HepG2 (cell line): ENCODE measurements at regions not wholly inside any gene's neighbourhood (a gene's known extent, or its start where the extent isn't known, plus 50 kb on each side); places are given as distances from the start of the nearest gene placed in this dataset.

Experiments used
- CBX5 ChIP-seq: sonication (generic); formaldehyde crosslinking; IDR thresholded peaks from 2 replicates; pipeline ENCODE4 v1.4.0; 2020; ENCODE audit warnings: missing genetic modification reagents, borderline replicate concordance
- CEBPG ChIP-seq: IDR thresholded peaks from 2 replicates; pipeline ENCODE4 v1.6.1; 2016
- EP300 ChIP-seq, 3 experiments: sonication (generic) in 1 of 3; formaldehyde crosslinking in 1 of 3; IDR thresholded peaks; 2 replicates each; pipeline versions ENCODE4 v1.5.1 to v1.6.1; 2011 to 2020; ENCODE audit warnings: low read depth in 2 of 3, low read length in 2 of 3, borderline replicate concordance in 1 of 3, improper control_type of control experiment in 1 of 3, mild to moderate bottlenecking in 1 of 3, missing genetic modification reagents in 1 of 3, moderate library complexity in 1 of 3
- NFKB2 ChIP-seq: sonication (generic); formaldehyde crosslinking; IDR thresholded peaks from 2 replicates; pipeline ENCODE4 v1.4.0; 2020; ENCODE audit warnings: missing genetic modification reagents, borderline replicate concordance
- RFX5 ChIP-seq: IDR thresholded peaks from 2 replicates; pipeline ENCODE4 v1.6.1; 2011; ENCODE audit warnings: low read depth, low read length, improper control_type of control experiment
- SP140L ChIP-seq: sonication (generic); formaldehyde crosslinking; IDR thresholded peaks from 2 replicates; pipeline ENCODE4 v1.4.0; 2020; ENCODE audit warnings: missing genetic modification reagents, borderline replicate concordance
- SSRP1 ChIP-seq: IDR thresholded peaks from 2 replicates; pipeline ENCODE4 v1.6.1; 2016; ENCODE audit warnings: control low read depth
- TBX2 ChIP-seq: sonication (generic); formaldehyde crosslinking; IDR thresholded peaks from 2 replicates; pipeline ENCODE4 v1.5.0; 2020; ENCODE audit warnings: missing genetic modification reagents, mild to moderate bottlenecking, borderline replicate concordance
- ZEB1 ChIP-seq: IDR thresholded peaks from 2 replicates; pipeline ENCODE4 v1.6.1; 2012; ENCODE audit warnings: mild to moderate bottlenecking, low read depth, inconsistent platforms; ENCODE audit not compliant: insufficient replicate concordance
- ZFP1 ChIP-seq: IDR thresholded peaks from 2 replicates; pipeline ENCODE4 v1.6.1; 2016
- ZNF20 ChIP-seq: sonication (generic); formaldehyde crosslinking; IDR thresholded peaks from 2 replicates; pipeline ENCODE4 v1.4.0; 2020; ENCODE audit warnings: mild to moderate bottlenecking, moderate library complexity, missing genetic modification reagents
- ZNF230 ChIP-seq: sonication (generic); formaldehyde crosslinking; IDR thresholded peaks from 2 replicates; pipeline ENCODE4 v1.4.0; 2020; ENCODE audit warnings: mild to moderate bottlenecking, missing genetic modification reagents
- ZSCAN29 ChIP-seq: sonication (generic); formaldehyde crosslinking; conservative IDR thresholded peaks from 2 replicates; pipeline ENCODE4 v1.4.0; 2020; ENCODE audit warnings: mild to moderate bottlenecking, missing genetic modification reagents
- TF ChIP-seq, protein P1 (sequence below): sonication (generic); formaldehyde crosslinking; IDR thresholded peaks from 2 replicates; pipeline ENCODE4 v1.8.1; 2022; ENCODE audit warnings: low read depth, mild to moderate bottlenecking, missing genetic modification reagents
- TF ChIP-seq, protein P2 (sequence below): sonication (generic); formaldehyde crosslinking; IDR thresholded peaks from 2 replicates; pipeline ENCODE4 v1.4.0; 2020; ENCODE audit warnings: mild to moderate bottlenecking, missing genetic modification reagents
- TF ChIP-seq, protein P3 (sequence below): sonication (generic); formaldehyde crosslinking; IDR thresholded peaks from 2 replicates; pipeline ENCODE4; 2020; ENCODE audit warnings: missing genetic modification reagents, mild to moderate bottlenecking, borderline replicate concordance
- TF ChIP-seq, protein P4 (sequence below): IDR thresholded peaks from 2 replicates; pipeline ENCODE4 v1.6.1; 2016

DNA sequence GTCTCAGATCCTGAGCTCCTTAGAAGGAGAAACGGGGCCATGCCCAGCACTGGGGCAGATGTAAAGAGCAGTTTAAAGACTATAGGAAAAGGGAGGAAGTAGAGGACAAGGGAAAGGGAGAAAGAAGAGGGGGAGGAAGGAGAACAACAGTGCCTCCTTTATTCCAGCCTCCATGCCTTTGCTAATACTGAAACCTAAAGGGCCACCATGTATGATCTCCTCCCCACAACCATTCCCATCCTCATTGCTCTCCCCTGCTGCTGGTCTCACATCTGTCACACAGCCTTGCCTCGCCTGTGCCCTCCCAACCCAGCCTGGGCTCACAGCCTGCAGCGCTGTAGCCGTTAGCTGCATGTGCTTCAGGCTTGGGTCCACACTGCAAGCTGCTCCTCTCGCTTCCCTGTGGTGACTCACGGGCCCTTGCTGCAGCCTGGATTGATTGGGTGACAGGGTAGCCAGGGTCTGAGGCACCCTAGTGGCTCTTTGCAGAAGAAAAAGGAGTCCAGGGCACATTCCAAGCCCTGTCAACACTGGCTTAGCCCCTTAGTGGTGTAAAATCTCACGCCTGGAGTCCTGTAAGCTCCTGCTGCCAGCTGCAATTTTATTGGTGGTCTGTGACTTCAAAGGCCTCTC is 281.9 kb downstream of the SRBD1 start (continued):
- TF ChIP-seq, protein P1, sequence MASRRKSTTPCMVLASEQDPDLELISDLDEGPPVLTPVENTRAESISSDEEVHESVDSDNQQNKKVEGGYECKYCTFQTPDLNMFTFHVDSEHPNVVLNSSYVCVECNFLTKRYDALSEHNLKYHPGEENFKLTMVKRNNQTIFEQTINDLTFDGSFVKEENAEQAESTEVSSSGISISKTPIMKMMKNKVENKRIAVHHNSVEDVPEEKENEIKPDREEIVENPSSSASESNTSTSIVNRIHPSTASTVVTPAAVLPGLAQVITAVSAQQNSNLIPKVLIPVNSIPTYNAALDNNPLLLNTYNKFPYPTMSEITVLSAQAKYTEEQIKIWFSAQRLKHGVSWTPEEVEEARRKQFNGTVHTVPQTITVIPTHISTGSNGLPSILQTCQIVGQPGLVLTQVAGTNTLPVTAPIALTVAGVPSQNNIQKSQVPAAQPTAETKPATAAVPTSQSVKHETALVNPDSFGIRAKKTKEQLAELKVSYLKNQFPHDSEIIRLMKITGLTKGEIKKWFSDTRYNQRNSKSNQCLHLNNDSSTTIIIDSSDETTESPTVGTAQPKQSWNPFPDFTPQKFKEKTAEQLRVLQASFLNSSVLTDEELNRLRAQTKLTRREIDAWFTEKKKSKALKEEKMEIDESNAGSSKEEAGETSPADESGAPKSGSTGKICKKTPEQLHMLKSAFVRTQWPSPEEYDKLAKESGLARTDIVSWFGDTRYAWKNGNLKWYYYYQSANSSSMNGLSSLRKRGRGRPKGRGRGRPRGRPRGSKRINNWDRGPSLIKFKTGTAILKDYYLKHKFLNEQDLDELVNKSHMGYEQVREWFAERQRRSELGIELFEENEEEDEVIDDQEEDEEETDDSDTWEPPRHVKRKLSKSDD (CRISPR knock-in tag): no peak
- 0 out of 2 replicates have a peak, but pooled peaks have one; percentile 28 for TF ChIP-seq RFX5
- 0 out of 2 replicates have a peak, but pooled peaks have one; percentile 21 for TF ChIP-seq CBX5 (CRISPR knock-in tag)
- no peak for TF ChIP-seq CEBPG
- TF ChIP-seq ZEB1: no peak
- no peak for TF ChIP-seq ZFP1 (CRISPR knock-in tag)
- TF ChIP-seq, protein P2, sequence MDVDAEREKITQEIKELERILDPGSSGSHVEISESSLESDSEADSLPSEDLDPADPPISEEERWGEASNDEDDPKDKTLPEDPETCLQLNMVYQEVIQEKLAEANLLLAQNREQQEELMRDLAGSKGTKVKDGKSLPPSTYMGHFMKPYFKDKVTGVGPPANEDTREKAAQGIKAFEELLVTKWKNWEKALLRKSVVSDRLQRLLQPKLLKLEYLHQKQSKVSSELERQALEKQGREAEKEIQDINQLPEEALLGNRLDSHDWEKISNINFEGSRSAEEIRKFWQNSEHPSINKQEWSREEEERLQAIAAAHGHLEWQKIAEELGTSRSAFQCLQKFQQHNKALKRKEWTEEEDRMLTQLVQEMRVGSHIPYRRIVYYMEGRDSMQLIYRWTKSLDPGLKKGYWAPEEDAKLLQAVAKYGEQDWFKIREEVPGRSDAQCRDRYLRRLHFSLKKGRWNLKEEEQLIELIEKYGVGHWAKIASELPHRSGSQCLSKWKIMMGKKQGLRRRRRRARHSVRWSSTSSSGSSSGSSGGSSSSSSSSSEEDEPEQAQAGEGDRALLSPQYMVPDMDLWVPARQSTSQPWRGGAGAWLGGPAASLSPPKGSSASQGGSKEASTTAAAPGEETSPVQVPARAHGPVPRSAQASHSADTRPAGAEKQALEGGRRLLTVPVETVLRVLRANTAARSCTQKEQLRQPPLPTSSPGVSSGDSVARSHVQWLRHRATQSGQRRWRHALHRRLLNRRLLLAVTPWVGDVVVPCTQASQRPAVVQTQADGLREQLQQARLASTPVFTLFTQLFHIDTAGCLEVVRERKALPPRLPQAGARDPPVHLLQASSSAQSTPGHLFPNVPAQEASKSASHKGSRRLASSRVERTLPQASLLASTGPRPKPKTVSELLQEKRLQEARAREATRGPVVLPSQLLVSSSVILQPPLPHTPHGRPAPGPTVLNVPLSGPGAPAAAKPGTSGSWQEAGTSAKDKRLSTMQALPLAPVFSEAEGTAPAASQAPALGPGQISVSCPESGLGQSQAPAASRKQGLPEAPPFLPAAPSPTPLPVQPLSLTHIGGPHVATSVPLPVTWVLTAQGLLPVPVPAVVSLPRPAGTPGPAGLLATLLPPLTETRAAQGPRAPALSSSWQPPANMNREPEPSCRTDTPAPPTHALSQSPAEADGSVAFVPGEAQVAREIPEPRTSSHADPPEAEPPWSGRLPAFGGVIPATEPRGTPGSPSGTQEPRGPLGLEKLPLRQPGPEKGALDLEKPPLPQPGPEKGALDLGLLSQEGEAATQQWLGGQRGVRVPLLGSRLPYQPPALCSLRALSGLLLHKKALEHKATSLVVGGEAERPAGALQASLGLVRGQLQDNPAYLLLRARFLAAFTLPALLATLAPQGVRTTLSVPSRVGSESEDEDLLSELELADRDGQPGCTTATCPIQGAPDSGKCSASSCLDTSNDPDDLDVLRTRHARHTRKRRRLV: no peak
- peak; percentile 26; the same call in 1 of the 2 replicates for TF ChIP-seq TBX2
- TF ChIP-seq, protein P3, sequence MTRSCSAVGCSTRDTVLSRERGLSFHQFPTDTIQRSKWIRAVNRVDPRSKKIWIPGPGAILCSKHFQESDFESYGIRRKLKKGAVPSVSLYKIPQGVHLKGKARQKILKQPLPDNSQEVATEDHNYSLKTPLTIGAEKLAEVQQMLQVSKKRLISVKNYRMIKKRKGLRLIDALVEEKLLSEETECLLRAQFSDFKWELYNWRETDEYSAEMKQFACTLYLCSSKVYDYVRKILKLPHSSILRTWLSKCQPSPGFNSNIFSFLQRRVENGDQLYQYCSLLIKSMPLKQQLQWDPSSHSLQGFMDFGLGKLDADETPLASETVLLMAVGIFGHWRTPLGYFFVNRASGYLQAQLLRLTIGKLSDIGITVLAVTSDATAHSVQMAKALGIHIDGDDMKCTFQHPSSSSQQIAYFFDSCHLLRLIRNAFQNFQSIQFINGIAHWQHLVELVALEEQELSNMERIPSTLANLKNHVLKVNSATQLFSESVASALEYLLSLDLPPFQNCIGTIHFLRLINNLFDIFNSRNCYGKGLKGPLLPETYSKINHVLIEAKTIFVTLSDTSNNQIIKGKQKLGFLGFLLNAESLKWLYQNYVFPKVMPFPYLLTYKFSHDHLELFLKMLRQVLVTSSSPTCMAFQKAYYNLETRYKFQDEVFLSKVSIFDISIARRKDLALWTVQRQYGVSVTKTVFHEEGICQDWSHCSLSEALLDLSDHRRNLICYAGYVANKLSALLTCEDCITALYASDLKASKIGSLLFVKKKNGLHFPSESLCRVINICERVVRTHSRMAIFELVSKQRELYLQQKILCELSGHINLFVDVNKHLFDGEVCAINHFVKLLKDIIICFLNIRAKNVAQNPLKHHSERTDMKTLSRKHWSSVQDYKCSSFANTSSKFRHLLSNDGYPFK (CRISPR knock-in tag): 0 out of 2 replicates have a peak, but pooled peaks have one; percentile 40
- no peak for TF ChIP-seq ZNF20 (CRISPR knock-in tag)
- TF ChIP-seq, protein P4, sequence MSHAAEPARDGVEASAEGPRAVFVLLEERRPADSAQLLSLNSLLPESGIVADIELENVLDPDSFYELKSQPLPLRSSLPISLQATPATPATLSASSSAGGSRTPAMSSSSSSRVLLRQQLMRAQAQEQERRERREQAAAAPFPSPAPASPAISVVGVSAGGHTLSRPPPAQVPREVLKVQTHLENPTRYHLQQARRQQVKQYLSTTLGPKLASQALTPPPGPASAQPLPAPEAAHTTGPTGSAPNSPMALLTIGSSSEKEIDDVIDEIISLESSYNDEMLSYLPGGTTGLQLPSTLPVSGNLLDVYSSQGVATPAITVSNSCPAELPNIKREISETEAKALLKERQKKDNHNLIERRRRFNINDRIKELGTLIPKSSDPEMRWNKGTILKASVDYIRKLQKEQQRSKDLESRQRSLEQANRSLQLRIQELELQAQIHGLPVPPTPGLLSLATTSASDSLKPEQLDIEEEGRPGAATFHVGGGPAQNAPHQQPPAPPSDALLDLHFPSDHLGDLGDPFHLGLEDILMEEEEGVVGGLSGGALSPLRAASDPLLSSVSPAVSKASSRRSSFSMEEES (CRISPR knock-in tag): no peak
- TF ChIP-seq ZSCAN29 (CRISPR knock-in tag): no peak; the same call in 1 of the 2 replicates
- TF ChIP-seq ZNF230 (CRISPR knock-in tag): 0 out of 2 replicates have a peak, but pooled peaks have one; percentile 3
- no peak for TF ChIP-seq SP140L (CRISPR knock-in tag)
- TF ChIP-seq NFKB2 (CRISPR knock-in tag): peak; percentile 44; the same call in 1 of the 2 replicates
- TF ChIP-seq EP300 (IDR thresholded peaks at IDR 0.05; ENCODE audit: low read depth in 2 of 2, low read length in 2 of 2): no peak
- no peak for TF ChIP-seq EP300 (CRISPR knock-in tag; IDR thresholded peaks at IDR 0.05; ENCODE audit: borderline replicate concordance)
- TF ChIP-seq SSRP1: no peak
